PC-9 (cell line): ENCODE measurements at regions not wholly inside any gene's neighbourhood (a gene's known extent, or its start where the extent isn't known, plus 50 kb on each side); places are given as distances from the start of the nearest gene placed in this dataset.

Experiments used
- BruUV-seq: library from RNA; stranded (reverse); fragments of 400-500 nt; replicated peaks from 2 replicates; lab custom pipeline; 2021; lab: Mats Ljungman, UMichigan
- CTCF ChIA-PET: fragments of 300-600 bp; sonication (Branson Sonifier 250); formaldehyde crosslinking; loops from one replicate; lab custom pipeline; 2022; ENCODE audit warnings: antibody characterized with exemption; lab: Charles Lee
- POLR2A ChIA-PET: fragments of 300-600 bp; sonication (Branson Sonifier 250); formaldehyde crosslinking; loops from one replicate; lab custom pipeline; 2022; ENCODE audit warnings: antibody characterized with exemption; ENCODE audit not compliant: unreplicated experiment; lab: Charles Lee
- DNase-seq, 2 experiments: peaks; one replicate each; pipeline versions ENCODE4 v3.0.0 to v3.0.0-alpha.2; 2015 to 2022; ENCODE audit warnings: mixed read lengths in 1 of 2
- H2AFZ ChIP-seq: fragments of 200-600 bp; sonication (generic); 2 replicates; pipeline ENCODE4 v1.8.1; 2017; ENCODE audit warnings: antibody characterized with exemption
- H3F3A ChIP-seq: fragments of 200-600 bp; sonication (generic); 2 replicates; pipeline ENCODE4 v1.8.1; 2017; ENCODE audit warnings: antibody characterized with exemption, mild to moderate bottlenecking, low read depth; ENCODE audit not compliant: insufficient read depth
- H3K27ac ChIP-seq: fragments of 200-600 bp; sonication (generic); 2 replicates; pipeline ENCODE4 v1.6.1; 2016; ENCODE audit warnings: mixed run types
- H3K27me3 ChIP-seq: fragments of 200-600 bp; sonication (generic); 2 replicates; pipeline ENCODE4 v1.6.1; 2016; ENCODE audit warnings: low read depth, mixed run types; ENCODE audit not compliant: insufficient read depth
- H3K36me3 ChIP-seq: fragments of 200-600 bp; sonication (generic); 2 replicates; pipeline ENCODE4 v1.6.1; 2016; ENCODE audit warnings: low read depth, mixed run types
- H3K4me1 ChIP-seq: fragments of 200-600 bp; sonication (generic); replicated peaks from 2 replicates; pipeline ENCODE4 v1.6.1; 2016; ENCODE audit warnings: mixed run types; ENCODE audit not compliant: insufficient read depth
- H3K4me2 ChIP-seq: fragments of 200-600 bp; sonication (generic); 2 replicates; pipeline ENCODE4 v1.6.1; 2017; ENCODE audit warnings: mixed run types
- H3K4me3 ChIP-seq: fragments of 200-600 bp; sonication (generic); 2 replicates; pipeline ENCODE4 v1.6.1; 2016; ENCODE audit warnings: mixed run types
- H3K79me2 ChIP-seq: fragments of 200-600 bp; sonication (generic); 2 replicates; pipeline ENCODE4 v1.6.1; 2017; ENCODE audit warnings: low read depth, mixed run types
- H3K9me2 ChIP-seq: fragments of 200-600 bp; sonication (generic); 2 replicates; pipeline ENCODE4 v1.8.1; 2017; ENCODE audit warnings: mild to moderate bottlenecking; ENCODE audit not compliant: insufficient read depth
- H3K9me3 ChIP-seq: fragments of 200-600 bp; sonication (generic); 2 replicates; pipeline ENCODE4 v1.8.1; 2016; ENCODE audit warnings: low read depth; ENCODE audit not compliant: insufficient read depth
- H4K20me1 ChIP-seq: fragments of 200-600 bp; sonication (generic); 2 replicates; pipeline ENCODE4 v1.8.1; 2017; ENCODE audit not compliant: insufficient read depth
- CTCF ChIP-seq: fragments of 200-600 bp; sonication (generic); conservative IDR thresholded peaks from 2 replicates; pipeline ENCODE4 v1.6.1; 2017; ENCODE audit warnings: mixed run types, antibody characterized with exemption, mild to moderate bottlenecking, moderate library complexity
- EZH2 ChIP-seq: fragments of 200-600 bp; sonication (generic); IDR thresholded peaks from 2 replicates; pipeline ENCODE4 v1.8.0; 2017; ENCODE audit warnings: antibody characterized with exemption, low read depth
- intact Hi-C: fragments of 100-400 bp; cut with micrococcal nuclease; formaldehyde crosslinking; loops from one replicate; pipeline ENCODE4 v1.10.0; 2022; ENCODE audit not compliant: unreplicated experiment

- Histone ChIP-seq H4K20me1 (no peaks in the 10 kb centered on the region), H3K4me3 (no peak overlapping the region), H3K27me3 (no peaks in the 10 kb centered on the region), H3K27ac (no peak overlapping the region), H3K79me2 (no peaks in the 10 kb centered on the region), H3F3A (no peaks in the 10 kb centered on the region), H3K4me1 (no peaks in the 10 kb centered on the region), H3K9me2 (no peaks in the 10 kb centered on the region), H3K4me2 (no peak overlapping the region), H3K36me3 (no peaks in the 10 kb centered on the region), H3K9me3 (no peaks in the 10 kb centered on the region), H2AFZ (no peak overlapping the region)
- no peak for TF ChIP-seq CTCF
- no peak for DNase-seq
- no TSS peak for BruUV-seq
- ChIA-PET POLR2A (interaction anchor here (0.6 kb wide), 1 partner anchor 134 kb away, joined by 3 read pairs; no protein-coding TSS in a partner anchor), CTCF (no interaction called here)
- intact Hi-C loops: no loop called here
These were observed 534.6 kb upstream of the BRINP1 start for GRCh38 chr9:119903851-119904250.

DNA sequence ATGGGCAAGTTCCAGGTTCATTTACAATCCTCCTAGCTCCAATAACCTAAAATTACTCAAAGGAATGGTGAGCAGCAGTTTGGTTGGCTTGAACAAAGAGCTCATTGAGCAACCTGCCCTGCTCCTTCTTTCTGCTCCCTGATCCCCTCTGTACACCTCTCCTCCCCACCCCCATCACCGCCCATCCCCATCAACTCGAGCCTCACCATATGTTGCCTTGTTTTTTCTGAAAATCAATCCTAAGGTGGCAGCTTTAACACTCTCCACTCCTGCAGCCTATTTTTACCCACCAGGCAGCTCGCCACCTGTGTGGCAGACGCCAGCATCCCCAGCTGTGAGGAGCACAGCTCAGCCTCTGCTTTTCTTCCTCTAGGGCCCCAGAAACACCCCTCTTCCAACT is 533.4 kb upstream of the BRINP1 start:
- BruUV-seq: no TSS peak
- Histone ChIP-seq H3K27me3 (no peaks in the 10 kb centered on the region), H3F3A (no peaks in the 10 kb centered on the region), H3K27ac (no peak overlapping the region), H3K4me2 (no peak overlapping the region), H4K20me1 (no peaks in the 10 kb centered on the region), H3K36me3 (no peaks in the 10 kb centered on the region), H3K4me1 (no peaks in the 10 kb centered on the region), H3K9me3 (no peaks in the 10 kb centered on the region), H3K9me2 (no peaks in the 10 kb centered on the region), H3K4me3 (no peak overlapping the region), H2AFZ (no peak overlapping the region), H3K79me2 (no peaks in the 10 kb centered on the region)
- TF ChIP-seq EZH2 (no peak), CTCF (no peak)
- intact Hi-C loops: no loop called here
- ChIA-PET CTCF (no interaction called here), POLR2A (no interaction called here)
- no peak for DNase-seq

GRCh38 chr9:119898316-119898715 is 529.1 kb upstream of the BRINP1 start:
- no TSS peak for BruUV-seq

More at GRCh38 chr9:119898316-119898715, 529.1 kb upstream of the BRINP1 start:
- intact Hi-C loops: no loop called here
- no peak for DNase-seq
- Histone ChIP-seq H3K79me2 (no peaks in the 10 kb centered on the region), H3K27ac (no peak overlapping the region), H3K4me1 (no peaks in the 10 kb centered on the region), H3K4me3 (no peak overlapping the region), H3F3A (no peaks in the 10 kb centered on the region), H3K36me3 (no peaks in the 10 kb centered on the region), H2AFZ (no peak overlapping the region), H3K9me3 (no peaks in the 10 kb centered on the region), H3K27me3 (no peaks in the 10 kb centered on the region), H3K9me2 (no peaks in the 10 kb centered on the region), H4K20me1 (no peaks in the 10 kb centered on the region), H3K4me2 (no peak overlapping the region)
- POLR2A ChIA-PET: no interaction called here
- TF ChIP-seq EZH2 (no peak), CTCF (no peak)
- CTCF ChIA-PET: no interaction called here
